BLaER1 treated with 17β-estradiol and CSF1 and Interleukin-3, amounts not matched to agents 10 nM and 100 nM (cell line): ENCODE measurements at regions not wholly inside any gene's neighbourhood (a gene's known extent, or its start where the extent isn't known, plus 50 kb on each side); places are given as distances from the start of the nearest gene placed in this dataset.
A peak's percentile ranks its signal among the peaks of the same experiment; 100 is the strongest.

Experiments
- H3K27ac ChIP-seq, 11 experiments: shearing (Covaris generic); formaldehyde crosslinking; 2 replicates each; pipeline ENCODE4 v1.8.1; 2022
- H3K27me3 ChIP-seq, 11 experiments: shearing (Covaris generic); formaldehyde crosslinking; 2 replicates each; pipeline ENCODE4 v1.8.1; 2022
- H3K36me3 ChIP-seq, 11 experiments: shearing (Covaris generic); formaldehyde crosslinking; 2 replicates each; pipeline ENCODE4 v1.8.1; 2022
- H3K4me1 ChIP-seq, 10 experiments: shearing (Covaris generic); formaldehyde crosslinking; 2 replicates each; pipeline ENCODE4 v1.8.1; 2022
- H3K4me2 ChIP-seq, 11 experiments: shearing (Covaris generic); formaldehyde crosslinking; 2 replicates each; pipeline ENCODE4 v1.8.1; 2022
- H3K4me3 ChIP-seq, 10 experiments: shearing (Covaris generic); formaldehyde crosslinking; 2 replicates each; pipeline ENCODE4 v1.8.1; 2022
- H3K9ac ChIP-seq, 11 experiments: shearing (Covaris generic); formaldehyde crosslinking; 2 replicates each; pipeline ENCODE4 v1.8.1; 2022
- H3K9me3 ChIP-seq, 11 experiments: shearing (Covaris generic); formaldehyde crosslinking; replicated peaks in 1 of 11; 2 replicates each; pipeline ENCODE4 v1.8.1; 2022
- H4K20me1 ChIP-seq, 11 experiments: shearing (Covaris generic); formaldehyde crosslinking; 2 replicates each; pipeline ENCODE4 v1.8.1; 2022
- Cebpa-rat ChIP-seq, 11 experiments: shearing (Covaris generic); IDR thresholded peaks; 2 replicates each; pipeline ENCODE4 v1.8.1; 2022

- no peak overlapping the region for H3K9ac ChIP-seq
- H3K27ac ChIP-seq = no peak overlapping the region
- no peaks in the 10 kb centered on the region for H4K20me1 ChIP-seq
- H3K4me2 ChIP-seq = no peak overlapping the region
- no peaks in the 10 kb centered on the region for H3K36me3 ChIP-seq
- no peaks in the 10 kb centered on the region for H3K9me3 ChIP-seq
- no peak for TF ChIP-seq Cebpa-rat (IDR thresholded peaks at IDR 0.05)
- no peak overlapping the region for H3K4me3 ChIP-seq
- H3K27me3 ChIP-seq = no peaks in the 10 kb centered on the region
- no peaks in the 10 kb centered on the region for H3K4me1 ChIP-seq
Observed at GRCh38 chrX:865422-865821, 234.8 kb downstream of the SHOX start.

GRCh38 chrX:861921-862320 lies 231.3 kb downstream of the SHOX start:
- no peaks in the 10 kb centered on the region for H4K20me1 ChIP-seq
- no peak overlapping the region for H3K4me2 ChIP-seq
- H3K9me3 ChIP-seq = no peaks in the 10 kb centered on the region
- no peak overlapping the region for H3K4me3 ChIP-seq
- no peak for TF ChIP-seq Cebpa-rat (IDR thresholded peaks at IDR 0.05)
- no peak overlapping the region for H3K9ac ChIP-seq
- no peaks in the 10 kb centered on the region for H3K27me3 ChIP-seq
- H3K27ac ChIP-seq = no peak overlapping the region
- H3K4me1 ChIP-seq = no peaks in the 10 kb centered on the region
- H3K36me3 ChIP-seq = no peaks in the 10 kb centered on the region

- no peaks in the 10 kb centered on the region for H4K20me1 ChIP-seq
- H3K9ac ChIP-seq = no peak overlapping the region
- no peaks in the 10 kb centered on the region for H3K4me1 ChIP-seq
- no peak for TF ChIP-seq Cebpa-rat (IDR thresholded peaks at IDR 0.05)
- H3K4me2 ChIP-seq = no peak overlapping the region
- H3K27me3 ChIP-seq = no peaks in the 10 kb centered on the region
- H3K36me3 ChIP-seq = no peaks in the 10 kb centered on the region
- no peak overlapping the region for H3K4me3 ChIP-seq
- H3K9me3 ChIP-seq = no peaks in the 10 kb centered on the region
- H3K27ac ChIP-seq = no peak overlapping the region
Observed at GRCh38 chrX:861340-861890, 230.8 kb downstream of the SHOX start.

- Histone ChIP-seq H3K27ac (no peak overlapping the region), H3K4me3 (no peak overlapping the region), H3K36me3 (no peaks in the 10 kb centered on the region), H3K4me1 (no peaks in the 10 kb centered on the region), H3K27me3 (no peaks in the 10 kb centered on the region), H3K9me3 (no peaks in the 10 kb centered on the region), H3K9ac (no peak overlapping the region), H4K20me1 (no peaks in the 10 kb centered on the region), H3K4me2 (no peak overlapping the region)
- TF ChIP-seq Cebpa-rat (IDR thresholded peaks at IDR 0.05) = no peak
Observed at GRCh38 chrX:859329-859728, 228.7 kb downstream of the SHOX start.

DNA sequence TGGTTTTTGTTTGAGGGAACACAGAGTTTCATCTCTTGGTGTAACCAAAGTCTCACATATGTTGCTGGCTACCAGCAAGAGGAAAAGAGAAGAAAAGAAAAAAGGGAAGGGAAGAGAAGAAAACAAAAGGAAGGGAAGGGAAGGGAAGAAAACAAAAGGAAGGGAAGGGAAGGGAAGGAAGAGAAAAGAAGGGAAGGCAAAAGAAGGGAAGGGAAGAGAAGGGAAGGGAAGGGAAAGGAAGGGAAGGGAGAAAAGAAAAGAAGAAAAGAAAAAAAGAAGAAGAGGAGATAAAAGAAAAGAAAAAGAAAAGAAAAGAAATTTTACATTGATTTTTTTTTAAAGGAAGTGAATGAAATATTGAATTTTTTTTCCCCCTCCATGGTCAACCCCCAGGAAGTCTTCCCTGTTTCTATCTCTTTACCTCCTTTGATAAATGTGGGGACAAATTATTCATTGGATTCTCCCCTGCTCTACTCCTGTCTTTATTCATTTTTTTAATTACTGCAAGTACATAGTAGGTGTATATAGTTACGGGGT lies 228.0 kb downstream of the SHOX start:
- H3K36me3 ChIP-seq = no peaks in the 10 kb centered on the region
- no peak overlapping the region for H3K27ac ChIP-seq
- H3K27me3 ChIP-seq = no peaks in the 10 kb centered on the region
- no peak overlapping the region for H3K4me3 ChIP-seq
- no peak overlapping the region for H3K9ac ChIP-seq
- no peaks in the 10 kb centered on the region for H4K20me1 ChIP-seq
- H3K4me2 ChIP-seq = no peak overlapping the region
- no peaks in the 10 kb centered on the region for H3K4me1 ChIP-seq
- TF ChIP-seq Cebpa-rat (IDR thresholded peaks at IDR 0.05) = no peak
- no peaks in the 10 kb centered on the region for H3K9me3 ChIP-seq

DNA sequence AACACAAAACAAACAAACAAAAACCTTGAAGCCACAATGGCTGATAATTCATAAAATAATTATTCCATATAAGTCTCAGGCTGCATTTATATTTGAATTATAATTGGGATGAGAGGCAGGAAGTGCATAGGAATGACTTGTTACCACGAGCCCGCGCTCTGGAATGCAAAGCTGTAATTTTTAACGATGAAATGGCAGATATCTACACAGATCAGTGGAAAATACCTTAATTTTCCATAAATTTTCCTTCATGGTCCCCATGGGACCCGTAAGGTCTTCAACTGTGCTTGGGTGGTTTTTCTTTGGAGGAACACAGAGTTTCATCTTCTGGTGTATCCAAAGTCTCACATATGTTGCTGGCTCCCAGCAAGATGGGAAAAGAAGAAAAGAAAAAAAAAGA lies 226.8 kb downstream of the SHOX start:
- Histone ChIP-seq H4K20me1 (no peaks in the 10 kb centered on the region), H3K4me3 (no peak overlapping the region), H3K4me2 (no peak overlapping the region), H3K9me3 (no peaks in the 10 kb centered on the region), H3K27ac (no peak overlapping the region), H3K36me3 (no peaks in the 10 kb centered on the region), H3K9ac (no peak overlapping the region), H3K4me1 (no peaks in the 10 kb centered on the region), H3K27me3 (no peaks in the 10 kb centered on the region)
- TF ChIP-seq Cebpa-rat (IDR thresholded peaks at IDR 0.05) = no peak

DNA sequence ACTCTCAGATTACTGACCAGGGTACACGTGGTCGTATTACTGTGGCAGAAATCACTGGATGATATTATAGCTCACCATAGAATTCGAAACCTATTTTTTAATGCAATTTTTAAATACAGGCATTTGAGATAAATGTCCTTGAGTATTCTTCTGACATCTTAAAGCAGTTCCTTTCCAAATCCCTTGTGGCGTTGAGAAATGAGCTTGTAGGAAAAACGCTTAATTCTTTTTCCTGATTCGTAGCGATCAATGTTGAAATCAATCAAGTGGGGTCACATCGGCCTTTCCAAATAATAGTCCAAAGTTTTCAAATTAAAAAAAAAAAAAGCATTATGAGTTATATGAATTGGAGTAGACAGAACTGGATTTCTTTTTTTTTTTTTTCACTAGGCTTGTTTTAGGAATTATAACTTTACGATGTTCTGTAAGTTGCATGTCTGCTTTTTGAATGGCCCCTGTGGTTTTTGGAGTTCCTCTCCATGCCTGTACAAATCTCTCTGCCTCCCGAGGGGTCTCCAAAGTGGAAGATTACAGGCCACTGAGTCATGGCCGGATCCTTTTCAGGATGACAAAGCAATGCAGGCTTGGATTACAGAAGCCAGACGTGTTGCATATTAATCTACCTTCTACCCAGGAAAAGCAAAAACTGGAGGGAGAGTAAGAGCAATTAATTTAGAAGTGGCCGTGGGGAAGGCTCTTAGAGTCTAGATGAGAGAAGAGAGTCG lies 226.1 kb downstream of the SHOX start:
- Histone ChIP-seq H3K27me3 (no peaks in the 10 kb centered on the region), H3K9ac (no peak overlapping the region)

DNA sequence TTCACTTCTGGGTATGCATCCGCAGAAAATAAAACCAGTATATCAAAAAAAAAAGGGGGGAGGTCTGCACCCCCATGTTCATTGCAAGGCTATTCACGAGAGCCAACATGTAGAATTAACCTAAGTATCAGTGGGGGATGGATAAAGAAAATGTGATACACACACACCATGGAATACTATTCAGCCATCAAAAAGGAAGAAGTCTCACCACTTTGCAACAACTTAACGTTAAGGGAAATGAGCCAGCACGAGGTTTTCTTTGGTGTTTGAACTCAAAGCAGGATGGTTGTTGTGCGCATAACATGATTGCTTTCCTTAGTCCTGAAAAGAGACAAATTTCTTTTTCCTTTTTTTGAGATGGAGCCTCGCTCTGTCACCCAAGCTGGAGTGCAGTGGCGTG lies 222.7 kb downstream of the SHOX start:
- Histone ChIP-seq H3K9me3 (no peaks in the 10 kb centered on the region), H3K4me1 (peaks cover 0 to 3% (median 0%) of the 10 kb centered on the region in 10 experiments; a peak in 1 of 20 replicates), H3K4me3 (no peak overlapping the region), H3K27ac (no peak overlapping the region), H3K36me3 (no peaks in the 10 kb centered on the region), H4K20me1 (no peaks in the 10 kb centered on the region), H3K4me2 (no peak overlapping the region), H3K9ac (no peak overlapping the region), H3K27me3 (no peaks in the 10 kb centered on the region)
- TF ChIP-seq Cebpa-rat (IDR thresholded peaks at IDR 0.05) = no peak

More for the DNA sequence above, 226.1 kb downstream of the SHOX start:
- TF ChIP-seq Cebpa-rat (IDR thresholded peaks at IDR 0.05) = no peak
- Histone ChIP-seq H3K9me3 (no peaks in the 10 kb centered on the region), H3K4me3 (no peak overlapping the region), H3K4me2 (no peak overlapping the region), H3K4me1 (no peaks in the 10 kb centered on the region), H4K20me1 (no peaks in the 10 kb centered on the region), H3K36me3 (no peaks in the 10 kb centered on the region), H3K27ac (no peak overlapping the region)

DNA sequence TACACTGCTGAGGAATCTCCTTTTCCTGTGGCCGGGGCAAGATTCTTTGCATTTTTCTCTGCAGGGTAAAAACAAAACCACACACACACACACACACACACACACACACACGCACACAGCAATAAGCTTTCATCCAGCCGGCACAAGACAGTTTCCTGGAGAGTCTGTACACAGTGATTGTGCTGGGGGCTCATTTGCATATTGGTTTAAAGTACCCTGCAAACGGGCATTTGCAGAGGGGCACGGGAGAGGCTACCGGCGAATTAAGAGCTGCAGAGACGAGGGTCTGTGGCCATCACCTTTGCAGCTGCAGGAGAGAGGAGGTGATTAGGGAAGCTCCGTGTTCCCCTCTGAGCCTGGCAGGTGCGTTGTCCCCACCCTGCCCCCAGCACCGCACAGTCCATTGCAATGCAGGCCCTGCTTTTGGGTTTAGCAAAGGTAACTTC lies 219.9 kb downstream of the SHOX start:
- Histone ChIP-seq H3K36me3 (no peaks in the 10 kb centered on the region), H4K20me1 (no peaks in the 10 kb centered on the region), H3K27ac (no peak overlapping the region), H3K9ac (no peak overlapping the region), H3K9me3 (no peaks in the 10 kb centered on the region), H3K4me1 (peaks cover 0 to 3% (median 0%) of the 10 kb centered on the region in 10 experiments; a peak in 1 of 20 replicates), H3K4me3 (no peak overlapping the region), H3K4me2 (0 out of 22 replicates have a peak overlapping the region, but pooled peaks of 1 of the 11 experiments have one; percentile 3), H3K27me3 (no peaks in the 10 kb centered on the region)
- TF ChIP-seq Cebpa-rat (IDR thresholded peaks at IDR 0.05) = no peak

GRCh38 chrX:848386-848785 lies 217.8 kb downstream of the SHOX start:
- no peak for TF ChIP-seq Cebpa-rat (IDR thresholded peaks at IDR 0.05)
- H3K4me2 ChIP-seq = no peak overlapping the region

More at GRCh38 chrX:848386-848785, 217.8 kb downstream of the SHOX start:
- Histone ChIP-seq H3K27me3 (no peaks in the 10 kb centered on the region), H3K9me3 (no peaks in the 10 kb centered on the region), H3K27ac (no peak overlapping the region), H3K9ac (no peak overlapping the region), H3K36me3 (no peaks in the 10 kb centered on the region), H3K4me1 (peaks cover 0 to 3% (median 0%) of the 10 kb centered on the region in 10 experiments; a peak in 1 of 20 replicates), H4K20me1 (no peaks in the 10 kb centered on the region), H3K4me3 (no peak overlapping the region)
